ENCODE measurements at regions not wholly inside any gene's neighbourhood (a gene's known extent, or its start where the extent isn't known, plus 50 kb on each side); places are given as distances from the start of the nearest gene placed in this dataset.
"Not testable (repeated sequence)": the region's sequence is repeated elsewhere in the genome, so short reads cannot be mapped to it uniquely, and the experiment has no call there.

DNA sequence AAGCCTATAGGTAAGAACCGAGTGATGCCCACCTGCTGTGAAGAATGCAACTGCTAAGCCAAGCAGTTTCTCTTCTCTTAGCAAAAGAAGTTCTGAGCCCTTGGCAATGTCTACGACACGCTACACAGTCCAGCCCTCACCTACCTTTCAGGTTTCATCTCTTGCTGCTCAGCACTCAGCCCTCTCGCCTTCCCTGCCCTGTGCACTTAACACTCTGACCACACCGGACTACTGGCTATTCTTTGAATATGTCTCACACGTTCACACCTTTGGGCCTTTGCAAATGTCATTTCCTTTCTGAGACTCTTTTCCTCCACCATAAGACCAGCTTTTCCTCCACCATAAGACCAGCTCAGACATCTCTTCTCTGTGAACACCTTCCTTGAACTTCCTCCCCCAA is 67.0 kb upstream of the ITGB1 start:
- Mint-ChIP-seq H3K27ac (no peak overlapping the region), H3K27me3 (no peaks in the 10 kb centered on the region), H3K4me1 (ENCODE audit: low read depth) (peaks cover 46% of the 10 kb centered on the region), H3K36me3 (ENCODE audit: low read depth) (no peaks in the 10 kb centered on the region), H3K9me3 (no peaks in the 10 kb centered on the region), H3K4me3 (no peak overlapping the region)

GRCh38 chr10:33022691-33023090 is 64.7 kb upstream of the ITGB1 start:
- H3K4me1 Mint-ChIP-seq (ENCODE audit: low read depth) = peaks cover 26% of the 10 kb centered on the region
- no peak overlapping the region for H3K27ac Mint-ChIP-seq
- H3K4me3 Mint-ChIP-seq = no peak overlapping the region
- no peaks in the 10 kb centered on the region for H3K9me3 Mint-ChIP-seq
- H3K36me3 Mint-ChIP-seq (ENCODE audit: low read depth) = no peaks in the 10 kb centered on the region
- H3K27me3 Mint-ChIP-seq = no peaks in the 10 kb centered on the region

- Mint-ChIP-seq H3K27ac (no peak overlapping the region), H3K27me3 (no peaks in the 10 kb centered on the region), H3K4me3 (no peak overlapping the region), H3K4me1 (ENCODE audit: low read depth) (peaks cover 20% of the 10 kb centered on the region), H3K9me3 (no peaks in the 10 kb centered on the region), H3K36me3 (ENCODE audit: low read depth) (no peaks in the 10 kb centered on the region)
Measured at GRCh38 chr10:33022090-33022489, 64.1 kb upstream of the ITGB1 start.

DNA sequence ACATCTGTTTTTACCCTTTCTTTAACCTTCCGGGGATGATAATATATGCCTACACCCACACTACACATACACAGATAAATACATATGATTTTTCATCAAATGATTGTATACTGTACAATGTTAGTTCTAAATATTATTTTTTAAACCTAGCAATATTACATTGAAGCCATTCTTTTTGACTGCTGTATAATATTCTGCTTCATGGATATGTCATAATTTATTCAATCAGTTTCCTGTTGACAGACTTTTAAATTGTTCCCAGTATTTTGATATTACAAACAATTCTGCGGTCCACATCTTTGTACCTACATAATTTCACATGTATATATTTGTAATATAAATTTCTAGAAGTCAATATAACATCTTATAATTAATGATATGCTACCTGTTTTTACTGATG is 59.0 kb upstream of the ITGB1 start:
- Mint-ChIP-seq H3K4me1 (ENCODE audit: low read depth) (no peaks in the 10 kb centered on the region), H3K27me3 (no peaks in the 10 kb centered on the region), H3K9me3 (no peaks in the 10 kb centered on the region), H3K27ac (no peak overlapping the region), H3K36me3 (ENCODE audit: low read depth) (no peaks in the 10 kb centered on the region), H3K4me3 (no peak overlapping the region)

DNA sequence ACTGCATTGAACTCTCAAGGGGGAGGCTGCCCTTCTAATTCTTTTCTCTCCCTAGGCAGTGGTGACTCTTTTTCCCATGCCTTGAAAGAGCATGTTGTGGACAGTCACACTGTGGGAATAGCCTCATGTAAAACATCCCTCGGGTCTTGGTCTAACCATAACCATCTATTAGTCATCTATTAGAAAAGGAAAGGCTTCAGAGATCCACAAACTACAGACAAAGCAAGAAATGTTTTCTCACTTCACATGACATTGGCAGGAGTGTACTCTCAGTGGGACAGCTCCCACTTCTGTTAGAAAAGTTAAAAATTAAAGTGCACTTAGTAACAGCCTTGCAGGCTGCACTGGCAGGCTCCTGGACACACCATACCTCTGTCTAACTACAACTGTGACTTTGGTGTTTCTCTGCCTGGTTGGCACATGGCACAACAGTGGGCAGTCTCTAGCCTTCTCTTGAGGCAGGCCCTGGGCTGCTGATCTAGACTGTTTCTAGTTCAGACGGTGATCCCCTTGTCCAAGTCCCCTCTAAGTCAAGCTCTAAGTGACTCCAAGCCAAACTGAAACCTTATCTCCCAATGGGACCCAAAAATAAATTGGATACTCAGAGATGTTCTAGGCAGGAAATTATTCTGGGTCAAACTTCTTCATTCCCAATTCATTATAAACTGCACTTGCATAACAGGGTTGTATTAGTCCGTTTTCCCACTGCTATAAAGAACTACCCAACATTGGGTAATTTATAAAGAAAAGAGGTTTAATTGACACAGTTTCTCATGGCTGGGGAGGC is 57.9 kb upstream of the ITGB1 start:
- no peaks in the 10 kb centered on the region for H3K9me3 Mint-ChIP-seq
- no peaks in the 10 kb centered on the region for H3K4me1 Mint-ChIP-seq (ENCODE audit: low read depth)
- H3K4me3 Mint-ChIP-seq = no peak overlapping the region
- no peaks in the 10 kb centered on the region for H3K27me3 Mint-ChIP-seq
- H3K36me3 Mint-ChIP-seq (ENCODE audit: low read depth) = no peaks in the 10 kb centered on the region
- no peak overlapping the region for H3K27ac Mint-ChIP-seq

DNA sequence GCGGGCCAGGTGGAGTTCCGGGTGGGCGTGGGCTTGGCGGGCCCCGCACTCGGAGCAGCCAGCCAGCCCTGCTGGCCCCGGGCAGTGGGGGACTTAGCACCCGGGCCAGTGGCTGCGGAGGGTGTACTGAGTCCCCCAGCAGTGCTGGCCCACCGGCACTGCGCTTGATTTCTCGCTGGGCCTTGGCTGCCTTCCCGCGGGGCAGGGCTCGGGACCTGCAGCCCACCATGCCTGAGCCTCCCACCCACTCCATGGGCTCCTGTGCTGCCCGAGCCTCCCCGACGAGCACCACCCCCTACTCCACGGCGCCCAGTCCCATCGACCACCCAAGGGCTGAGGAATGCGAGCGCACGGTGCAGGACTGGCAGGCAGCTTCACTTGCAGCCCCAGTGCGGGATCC is 55.3 kb upstream of the ITGB1 start:
- H3K27me3 Mint-ChIP-seq; H3K27ac Mint-ChIP-seq; H3K36me3 Mint-ChIP-seq (ENCODE audit: low read depth); H3K9me3 Mint-ChIP-seq; H3K4me3 Mint-ChIP-seq: not testable (repeated sequence)
- H3K4me1 Mint-ChIP-seq (ENCODE audit: low read depth) = peaks cover 24% of the 10 kb centered on the region

DNA sequence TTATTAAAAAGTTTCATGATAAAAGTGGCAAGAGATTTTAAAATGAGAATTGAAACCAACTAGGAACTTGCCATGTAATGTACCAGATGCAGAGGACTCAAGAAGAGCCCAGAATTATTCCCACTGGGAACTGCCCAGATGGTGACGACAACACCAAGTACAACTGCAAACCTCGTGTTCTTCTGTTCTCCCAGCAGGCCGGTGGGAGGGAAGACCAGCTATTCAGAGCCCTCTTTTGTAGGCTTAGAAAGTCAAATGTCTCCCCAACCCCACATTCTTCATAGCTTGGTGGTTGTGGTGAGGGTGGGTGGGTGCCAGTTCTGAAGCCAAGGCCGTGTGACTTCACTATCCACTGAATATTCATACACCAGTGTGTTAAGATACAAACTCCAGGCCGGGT is 54.3 kb upstream of the ITGB1 start:
- no peaks in the 10 kb centered on the region for H3K9me3 Mint-ChIP-seq
- H3K4me1 Mint-ChIP-seq (ENCODE audit: low read depth) = peaks cover 26% of the 10 kb centered on the region
- H3K36me3 Mint-ChIP-seq (ENCODE audit: low read depth) = no peaks in the 10 kb centered on the region
- no peak overlapping the region for H3K27ac Mint-ChIP-seq
- peaks cover 8% of the 10 kb centered on the region for H3K27me3 Mint-ChIP-seq
- no peak overlapping the region for H3K4me3 Mint-ChIP-seq

GRCh38 chr10:33010132-33011037 is 52.4 kb upstream of the ITGB1 start:
- H3K27ac Mint-ChIP-seq = peak overlapping the region; percentile 11
- no peaks in the 10 kb centered on the region for H3K36me3 Mint-ChIP-seq (ENCODE audit: low read depth)
- no peak overlapping the region for H3K4me3 Mint-ChIP-seq
- no peaks in the 10 kb centered on the region for H3K9me3 Mint-ChIP-seq
- peaks cover 39% of the 10 kb centered on the region for H3K4me1 Mint-ChIP-seq (ENCODE audit: low read depth)
- H3K27me3 Mint-ChIP-seq = peaks cover 8% of the 10 kb centered on the region

- Mint-ChIP-seq H3K4me1 (ENCODE audit: low read depth) (peaks cover 44% of the 10 kb centered on the region), H3K9me3 (no peaks in the 10 kb centered on the region), H3K27me3 (peaks cover 8% of the 10 kb centered on the region), H3K4me3 (peak overlapping the region; percentile 0), H3K36me3 (ENCODE audit: low read depth) (no peaks in the 10 kb centered on the region), H3K27ac (peak overlapping the region; percentile 73)
Measured at GRCh38 chr10:33009244-33010131, 51.5 kb upstream of the ITGB1 start.

DNA sequence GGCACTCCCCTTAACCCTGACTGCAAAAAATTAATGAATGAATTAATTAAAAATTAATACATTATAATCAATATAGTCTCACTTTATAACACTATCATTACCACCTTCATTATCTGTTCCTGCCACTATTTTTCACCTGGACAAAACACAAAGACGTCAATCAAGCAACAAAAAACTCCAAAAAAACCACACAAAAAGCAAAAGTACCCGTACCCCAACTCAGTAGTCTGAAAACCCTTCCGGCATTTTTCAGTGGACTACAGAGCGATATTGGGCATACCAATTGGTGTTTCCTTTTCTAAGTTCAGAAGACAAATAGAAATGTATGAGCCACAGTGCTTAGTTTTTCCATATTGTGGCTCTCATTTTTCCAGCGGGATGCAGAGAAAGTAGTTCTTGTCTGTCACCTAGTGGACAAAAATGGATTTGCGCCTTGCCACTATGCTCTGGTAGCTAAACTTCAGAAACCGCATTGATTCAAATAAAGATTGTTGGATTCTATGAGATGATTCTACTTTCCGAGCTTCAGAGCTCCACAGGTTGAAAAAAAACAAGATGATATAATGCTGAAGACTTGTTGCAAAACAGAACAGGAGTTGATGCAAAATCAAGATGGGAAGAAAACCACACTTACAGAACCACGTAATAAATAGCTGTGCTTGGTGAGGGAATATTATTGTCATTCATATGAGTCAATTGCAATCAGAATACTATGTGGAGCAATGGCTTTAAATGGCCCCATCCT is 50.6 kb upstream of the ITGB1 start:
- peak overlapping the region; percentile 77 for H3K27ac Mint-ChIP-seq
- H3K4me3 Mint-ChIP-seq = peak overlapping the region; percentile 72
- H3K4me1 Mint-ChIP-seq (ENCODE audit: low read depth) = peaks cover 44% of the 10 kb centered on the region
- no peaks in the 10 kb centered on the region for H3K9me3 Mint-ChIP-seq
- no peaks in the 10 kb centered on the region for H3K36me3 Mint-ChIP-seq (ENCODE audit: low read depth)
- H3K27me3 Mint-ChIP-seq = peaks cover 8% of the 10 kb centered on the region

DNA sequence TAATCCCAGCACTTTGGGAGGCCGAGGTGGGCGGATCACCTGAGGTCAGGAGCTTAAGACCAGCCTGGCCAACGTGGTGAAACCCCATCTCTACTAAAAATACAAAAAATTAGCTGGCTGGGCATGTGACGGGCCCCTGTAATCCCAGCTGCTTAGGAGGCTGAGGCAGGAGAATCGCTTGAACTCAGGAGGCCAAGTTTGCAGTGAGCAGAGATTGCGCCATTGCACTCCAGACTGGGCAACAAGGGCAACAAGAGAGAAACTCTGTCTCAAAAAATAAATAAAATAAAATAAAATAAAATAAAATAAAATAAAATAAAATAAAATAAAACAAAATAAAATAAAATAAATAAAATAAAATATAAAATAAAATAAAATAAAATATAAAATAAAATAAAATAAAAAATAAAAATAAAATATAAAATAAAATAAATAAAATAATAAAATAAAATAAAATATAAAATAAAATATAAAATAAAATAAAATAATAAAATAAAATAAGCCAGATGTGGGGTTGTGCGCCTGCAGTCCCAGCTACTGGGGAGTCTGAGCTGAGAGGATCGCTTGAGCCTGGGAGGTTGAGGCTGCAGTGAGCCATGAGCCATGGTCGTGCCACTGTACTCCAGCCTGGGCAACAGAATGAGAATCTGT is 49.8 kb upstream of the ITGB1 start:
- H3K27me3 Mint-ChIP-seq; H3K9me3 Mint-ChIP-seq; H3K4me3 Mint-ChIP-seq; H3K36me3 Mint-ChIP-seq (ENCODE audit: low read depth): not testable (repeated sequence)
- Mint-ChIP-seq H3K4me1 (ENCODE audit: low read depth) (peaks cover 44% of the 10 kb centered on the region), H3K27ac (peak overlapping the region; percentile 36)

Data from stimulated activated naive CD8-positive, alpha-beta T cell treated with anti-CD3 and anti-CD28 coated beads, Interleukin-15, Interleukin-2, amounts not matched to agents 100 ng/mL and 50 ng/mL, for 24 hours (primary cell).